Immature natural killer cell (primary cell): ENCODE measurements at regions not wholly inside any gene's neighbourhood (a gene's known extent, or its start where the extent isn't known, plus 50 kb on each side); places are given as distances from the start of the nearest gene placed in this dataset.

ENCODE experiments used
- DNase-seq, 3 donors: peaks; one replicate each; pipeline ENCODE4 v3.0.0; 2022; ENCODE audit warnings: mixed read lengths in 1 of 3
- H3K27ac Mint-ChIP-seq, 6 donors: one replicate each; pipeline ENCODE4 v1.8.0; 2020; ENCODE audit warnings: mixed read lengths in 6 of 6, mild to moderate bottlenecking in 5 of 6, inconsistent platforms in 4 of 6, moderate library complexity in 3 of 6
- H3K27me3 Mint-ChIP-seq, 3 donors: one replicate each; pipeline ENCODE4 v1.8.0; 2020 to 2021; ENCODE audit warnings: low read depth in 3 of 3, mild to moderate bottlenecking in 3 of 3, mixed read lengths in 3 of 3, moderate library complexity in 3 of 3, inconsistent platforms in 1 of 3
- H3K36me3 Mint-ChIP-seq, 3 donors: one replicate each; pipeline ENCODE4 v1.8.0; 2020; ENCODE audit warnings: mixed read lengths in 3 of 3, inconsistent platforms in 2 of 3, mild to moderate bottlenecking in 2 of 3
- H3K4me1 Mint-ChIP-seq, 2 donors: one replicate each; pipeline ENCODE4 v1.8.0; 2020; ENCODE audit warnings: inconsistent platforms in 2 of 2, mild to moderate bottlenecking in 2 of 2, mixed read lengths in 2 of 2, moderate library complexity in 1 of 2
- H3K4me3 Mint-ChIP-seq, 5 donors: one replicate each; pipeline ENCODE4 v1.8.0; 2020; ENCODE audit warnings: mild to moderate bottlenecking in 5 of 5, mixed read lengths in 5 of 5, inconsistent platforms in 3 of 5, moderate library complexity in 3 of 5
- H3K9me3 Mint-ChIP-seq, 6 donors: one replicate each; pipeline ENCODE4 v1.8.0; 2020; ENCODE audit warnings: mild to moderate bottlenecking in 6 of 6, mixed read lengths in 6 of 6, inconsistent platforms in 4 of 6, moderate library complexity in 3 of 6

DNA sequence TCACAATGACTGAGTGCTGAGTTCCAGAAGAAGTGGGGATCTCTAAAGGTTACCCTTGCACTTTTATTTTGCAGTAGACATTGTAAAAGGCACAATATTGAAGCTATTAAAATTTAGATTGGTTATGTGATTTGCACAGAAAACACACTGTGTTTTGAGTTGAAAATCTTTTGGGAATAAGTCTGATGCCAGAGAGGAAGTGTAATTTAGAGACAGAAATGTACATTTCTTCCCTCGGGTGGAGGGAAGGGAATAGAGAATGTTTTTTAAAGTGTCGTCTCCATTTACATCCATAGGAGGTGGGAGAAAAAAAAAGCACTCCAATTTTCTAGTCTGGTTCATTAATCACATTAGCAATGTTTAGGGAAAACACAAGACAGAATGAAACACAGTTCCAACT, 465.8 kb downstream of the OLFM4 start:
- DNase-seq: no peak
- H3K4me1 Mint-ChIP-seq: no peaks in the 10 kb centered on the region
- peaks cover 6 to 21% (median 12%) of the 10 kb centered on the region in 6 donors for H3K9me3 Mint-ChIP-seq
- H3K36me3 Mint-ChIP-seq: peaks cover 0 to 3% (median 0%) of the 10 kb centered on the region in 3 donors
- no peak overlapping the region for H3K27ac Mint-ChIP-seq
- H3K4me3 Mint-ChIP-seq: no peak overlapping the region
- H3K27me3 Mint-ChIP-seq: no peaks in the 10 kb centered on the region

DNA sequence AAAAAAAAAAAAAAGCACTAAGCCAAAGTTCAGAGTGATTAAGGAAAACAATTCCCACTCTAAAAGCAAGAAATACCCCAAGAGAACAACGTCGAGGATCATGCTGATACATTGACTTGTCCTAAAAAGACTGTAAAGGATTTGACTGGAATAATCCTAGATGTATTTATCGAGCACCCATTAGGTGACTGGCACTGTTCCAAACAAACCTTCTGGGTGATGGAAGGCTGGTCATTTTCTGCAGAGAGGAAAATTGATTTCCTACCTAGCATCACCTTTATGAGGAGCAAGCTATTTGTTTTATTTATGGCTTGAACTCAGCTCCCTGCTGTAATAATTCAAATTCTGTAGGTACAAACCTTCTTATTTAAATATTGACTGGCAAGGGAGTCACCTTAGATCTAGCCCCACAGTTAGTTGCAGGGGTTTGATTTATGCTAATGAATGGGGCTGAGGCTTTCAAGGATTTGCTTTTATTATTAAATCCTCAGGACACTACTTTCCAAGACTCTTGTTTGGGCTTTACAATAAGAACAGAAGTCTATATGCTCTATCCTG, 471.0 kb downstream of the OLFM4 start:
- Mint-ChIP-seq H3K9me3 (peaks cover 7 to 36% (median 19%) of the 10 kb centered on the region in 6 donors), H3K36me3 (peaks cover 0 to 3% (median 0%) of the 10 kb centered on the region in 3 donors)

DNA sequence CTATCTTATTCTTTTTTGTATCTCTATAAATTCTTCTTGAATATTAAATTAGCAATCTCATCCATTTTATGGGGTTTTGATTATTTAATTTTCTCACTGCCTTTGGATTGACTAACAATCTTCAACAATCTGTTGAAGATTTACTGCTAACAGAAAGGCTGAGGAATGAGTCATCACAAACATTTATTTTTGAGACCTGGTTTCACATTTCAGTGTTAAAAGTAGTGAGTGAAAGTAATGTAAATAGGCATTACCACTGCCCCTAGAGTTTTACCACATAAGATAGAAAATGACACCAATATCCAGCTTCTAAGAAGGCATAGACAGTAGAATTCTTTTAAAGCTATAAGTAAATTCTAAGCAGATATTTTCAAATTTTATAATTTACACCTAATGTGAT, 472.8 kb downstream of the OLFM4 start:
- no peaks in the 10 kb centered on the region for H3K4me1 Mint-ChIP-seq
- H3K4me3 Mint-ChIP-seq: no peak overlapping the region
- peaks cover 0 to 3% (median 0%) of the 10 kb centered on the region in 3 donors for H3K27me3 Mint-ChIP-seq
- DNase-seq: no peak
- H3K36me3 Mint-ChIP-seq: no peaks in the 10 kb centered on the region
- peaks cover 9 to 30% (median 17%) of the 10 kb centered on the region in 6 donors for H3K9me3 Mint-ChIP-seq
- no peak overlapping the region for H3K27ac Mint-ChIP-seq

More for the DNA sequence above, 471.0 kb downstream of the OLFM4 start:
- no peak for DNase-seq
- peaks cover 0 to 3% (median 0%) of the 10 kb centered on the region in 3 donors for H3K27me3 Mint-ChIP-seq
- H3K4me3 Mint-ChIP-seq: no peak overlapping the region
- no peak overlapping the region for H3K27ac Mint-ChIP-seq
- no peaks in the 10 kb centered on the region for H3K4me1 Mint-ChIP-seq

DNA sequence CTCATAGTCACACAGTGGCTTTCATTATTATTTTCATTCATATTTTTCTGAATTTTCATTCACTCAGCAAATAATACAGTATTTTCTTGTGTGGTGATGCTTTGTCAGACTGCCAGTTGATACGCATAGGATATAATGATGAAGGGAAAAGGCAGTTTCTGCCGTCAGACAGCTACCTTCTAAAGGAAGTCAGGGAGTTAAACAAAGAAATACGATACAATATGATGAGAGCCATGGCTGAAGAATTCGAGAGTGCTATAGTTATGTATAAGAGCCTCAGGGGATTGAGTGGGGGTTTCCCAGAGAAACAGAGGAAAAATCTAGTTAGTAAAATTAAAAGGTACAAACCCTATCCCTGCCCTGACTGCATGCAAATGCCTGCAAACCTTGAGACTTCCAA, 479.1 kb downstream of the OLFM4 start:
- Mint-ChIP-seq H3K9me3 (peaks cover 7 to 44% (median 14%) of the 10 kb centered on the region in 6 donors), H3K4me3 (no peak overlapping the region), H3K36me3 (no peaks in the 10 kb centered on the region), H3K27ac (no peak overlapping the region), H3K27me3 (no peaks in the 10 kb centered on the region), H3K4me1 (no peaks in the 10 kb centered on the region)
- no peak for DNase-seq

DNA sequence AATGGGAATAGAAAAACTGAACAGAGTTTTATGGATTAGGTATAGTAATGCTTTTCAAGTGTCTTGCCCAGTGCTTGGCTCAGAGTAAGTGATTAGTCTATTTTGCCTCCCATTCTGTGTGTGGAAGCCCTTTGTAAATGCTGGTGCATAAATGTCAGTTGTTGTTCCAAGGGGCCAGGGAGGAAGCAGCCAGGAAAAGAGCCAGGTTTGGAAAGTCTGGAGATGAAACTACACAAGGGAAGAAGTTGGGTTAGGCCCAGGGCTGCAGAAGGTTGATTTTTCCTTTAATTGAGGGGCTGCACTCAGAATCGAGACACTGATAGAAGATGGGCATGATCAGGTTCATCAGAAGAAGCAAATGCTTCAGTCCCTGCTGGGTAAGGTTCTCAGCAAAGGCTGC, 484.0 kb downstream of the OLFM4 start:
- Mint-ChIP-seq H3K36me3 (no peaks in the 10 kb centered on the region), H3K27ac (no peak overlapping the region), H3K9me3 (peaks cover 4 to 40% (median 10%) of the 10 kb centered on the region in 6 donors), H3K27me3 (no peaks in the 10 kb centered on the region), H3K4me3 (no peak overlapping the region), H3K4me1 (no peaks in the 10 kb centered on the region)
- no peak for DNase-seq

DNA sequence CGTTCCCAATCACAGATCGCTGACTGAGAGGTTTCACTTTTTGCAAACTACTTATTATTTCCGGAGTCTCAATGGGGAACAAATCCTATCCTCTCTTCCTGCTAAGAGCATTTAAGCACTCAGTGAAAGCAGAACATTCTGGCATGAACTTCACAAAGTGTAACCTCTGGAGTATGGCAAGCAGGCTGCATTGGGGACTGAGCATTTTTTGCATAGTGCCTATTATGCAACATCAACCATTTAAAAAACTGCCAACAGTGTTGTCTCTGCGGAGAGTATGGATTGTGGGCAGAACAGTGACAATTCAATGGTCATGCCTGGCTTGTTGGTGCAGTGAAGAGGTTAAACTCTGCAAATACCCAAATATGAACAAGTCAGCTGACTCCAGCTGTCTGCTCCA, 484.6 kb downstream of the OLFM4 start:
- H3K4me1 Mint-ChIP-seq: no peaks in the 10 kb centered on the region
- H3K4me3 Mint-ChIP-seq: no peak overlapping the region
- H3K36me3 Mint-ChIP-seq: no peaks in the 10 kb centered on the region
- H3K9me3 Mint-ChIP-seq: peaks cover 4 to 34% (median 11%) of the 10 kb centered on the region in 6 donors
- DNase-seq: no peak
- H3K27me3 Mint-ChIP-seq: no peaks in the 10 kb centered on the region
- H3K27ac Mint-ChIP-seq: no peak overlapping the region

DNA sequence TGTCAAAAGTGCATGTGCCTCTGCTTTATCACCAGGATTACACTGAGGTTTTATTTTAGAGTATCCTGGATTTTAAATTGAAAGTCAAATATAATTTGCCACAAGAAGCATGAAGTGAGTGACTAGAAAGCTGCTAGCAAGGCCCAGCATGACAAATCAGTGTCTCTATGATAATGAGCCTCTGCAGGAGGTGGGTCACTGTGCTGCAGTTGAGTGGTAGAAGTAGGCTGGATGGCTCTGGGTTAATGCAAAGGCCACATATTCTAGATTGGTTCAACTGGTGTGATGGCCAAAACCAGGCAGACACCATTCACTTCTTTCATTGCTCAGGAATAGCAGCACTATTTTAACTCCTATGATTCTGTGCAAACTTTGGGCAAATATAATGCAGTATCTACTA, 491.5 kb downstream of the OLFM4 start:
- Mint-ChIP-seq H3K4me3 (no peak overlapping the region), H3K36me3 (no peaks in the 10 kb centered on the region), H3K9me3 (peaks cover 7 to 20% (median 11%) of the 10 kb centered on the region in 6 donors), H3K27ac (no peak overlapping the region), H3K27me3 (no peaks in the 10 kb centered on the region), H3K4me1 (no peaks in the 10 kb centered on the region)
- DNase-seq: no peak

DNA sequence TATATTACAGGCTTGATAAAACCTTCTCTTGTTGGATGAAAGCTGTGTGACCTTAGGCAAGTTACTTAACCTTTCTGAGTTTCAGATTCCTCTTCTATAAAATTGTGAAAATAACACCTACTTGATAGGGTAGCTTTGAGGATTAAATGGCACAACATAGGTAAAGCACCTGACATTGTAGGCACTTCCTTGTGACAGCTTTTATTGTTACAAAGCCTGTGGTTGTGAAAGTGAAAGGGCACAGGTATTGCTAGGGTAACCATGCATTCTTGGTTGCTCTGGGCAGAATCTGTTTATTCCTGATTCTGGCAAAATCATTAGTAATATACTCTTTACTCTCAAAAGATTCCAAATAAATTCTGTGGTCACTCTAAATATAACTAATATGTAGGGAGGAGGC, 493.4 kb downstream of the OLFM4 start:
- peaks cover 5 to 19% (median 7%) of the 10 kb centered on the region in 6 donors for H3K9me3 Mint-ChIP-seq
- DNase-seq: no peak

DNA sequence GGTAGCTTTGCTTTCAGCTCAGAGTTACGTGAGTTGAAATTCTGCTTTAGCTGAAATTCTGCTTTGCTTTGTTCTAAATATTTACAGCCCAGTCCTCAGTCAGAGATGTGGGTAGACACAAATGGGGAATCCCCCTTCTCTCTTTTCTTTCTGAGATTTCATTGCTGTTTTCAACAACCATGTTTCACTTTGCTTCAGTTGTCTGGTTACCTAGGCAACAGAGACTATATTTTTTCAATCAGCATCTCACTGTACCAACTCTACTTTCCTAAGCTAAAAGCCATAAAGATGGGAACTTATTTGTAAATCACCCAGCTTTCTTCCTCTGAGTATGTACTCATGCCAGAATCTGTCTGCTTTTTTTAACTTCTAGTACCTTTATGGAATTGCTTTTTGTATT, 509.0 kb downstream of the OLFM4 start:
- no peaks in the 10 kb centered on the region for H3K4me1 Mint-ChIP-seq

More for the DNA sequence above, 493.4 kb downstream of the OLFM4 start:
- Mint-ChIP-seq H3K36me3 (no peaks in the 10 kb centered on the region), H3K27me3 (no peaks in the 10 kb centered on the region), H3K27ac (no peak overlapping the region), H3K4me3 (no peak overlapping the region), H3K4me1 (no peaks in the 10 kb centered on the region)

DNA sequence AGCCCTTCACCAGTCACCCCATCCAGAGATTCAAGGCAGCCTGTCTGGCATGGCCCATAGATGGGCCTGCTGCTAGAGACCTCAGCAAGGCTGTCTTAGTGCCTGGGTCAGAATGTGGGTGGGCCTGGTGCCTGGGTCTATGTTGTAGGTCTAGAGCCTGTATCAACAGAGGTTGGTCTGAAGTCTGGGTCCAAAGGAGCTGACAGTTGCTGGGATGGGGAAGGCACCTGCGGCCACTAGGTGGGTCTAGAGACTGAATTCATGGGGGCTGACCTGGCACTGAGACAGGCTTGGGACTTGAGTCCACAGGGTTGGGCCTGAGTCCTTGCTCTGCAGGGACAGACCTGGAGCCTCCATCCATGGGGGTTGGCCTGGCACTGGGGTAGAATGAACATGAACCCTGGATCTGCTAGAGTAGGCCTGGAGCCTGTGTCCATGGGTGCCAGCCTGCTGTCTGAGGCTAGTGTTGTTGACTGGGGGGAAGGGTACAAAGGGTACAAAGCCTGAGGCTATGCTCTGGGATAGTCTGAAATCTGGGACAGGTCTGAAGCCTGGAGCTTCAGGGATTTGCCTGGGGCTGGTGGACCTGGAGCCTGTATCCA, 516.8 kb downstream of the OLFM4 start:
- Mint-ChIP-seq H3K27ac (no peak overlapping the region), H3K4me1 (no peaks in the 10 kb centered on the region), H3K4me3 (no peak overlapping the region), H3K9me3 (peaks cover 7 to 75% (median 13%) of the 10 kb centered on the region in 6 donors), H3K27me3 (no peaks in the 10 kb centered on the region), H3K36me3 (no peaks in the 10 kb centered on the region)
- DNase-seq: no peak

More for the DNA sequence above, 509.0 kb downstream of the OLFM4 start:
- H3K27ac Mint-ChIP-seq: no peak overlapping the region
- DNase-seq: no peak
- H3K36me3 Mint-ChIP-seq: no peaks in the 10 kb centered on the region
- no peaks in the 10 kb centered on the region for H3K27me3 Mint-ChIP-seq
- peaks cover 5 to 32% (median 19%) of the 10 kb centered on the region in 6 donors for H3K9me3 Mint-ChIP-seq
- H3K4me3 Mint-ChIP-seq: no peak overlapping the region

DNA sequence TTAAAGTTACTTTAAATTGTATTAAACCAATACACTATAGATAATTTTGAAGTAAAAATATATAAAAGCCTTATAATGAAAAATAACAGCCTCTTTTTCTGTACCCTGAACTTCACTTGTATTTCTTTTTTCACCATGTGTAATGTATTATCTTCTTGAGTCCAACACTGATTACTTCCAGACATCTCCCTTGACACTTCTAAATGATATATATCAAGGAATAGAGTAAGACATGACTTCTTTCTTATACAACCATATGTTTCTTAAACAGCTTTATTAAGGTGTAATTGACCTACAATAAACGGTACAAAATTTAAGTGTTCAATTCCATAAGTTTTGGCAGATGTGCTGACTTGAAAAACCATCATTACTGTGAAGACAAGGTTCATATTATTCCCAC, 531.9 kb downstream of the OLFM4 start:
- H3K27ac Mint-ChIP-seq: no peak overlapping the region
- H3K4me3 Mint-ChIP-seq: no peak overlapping the region
- DNase-seq: no peak
- no peaks in the 10 kb centered on the region for H3K4me1 Mint-ChIP-seq
- peaks cover 12 to 40% (median 18%) of the 10 kb centered on the region in 6 donors for H3K9me3 Mint-ChIP-seq
- peaks cover 0 to 2% (median 0%) of the 10 kb centered on the region in 3 donors for H3K27me3 Mint-ChIP-seq
- H3K36me3 Mint-ChIP-seq: no peaks in the 10 kb centered on the region

DNA sequence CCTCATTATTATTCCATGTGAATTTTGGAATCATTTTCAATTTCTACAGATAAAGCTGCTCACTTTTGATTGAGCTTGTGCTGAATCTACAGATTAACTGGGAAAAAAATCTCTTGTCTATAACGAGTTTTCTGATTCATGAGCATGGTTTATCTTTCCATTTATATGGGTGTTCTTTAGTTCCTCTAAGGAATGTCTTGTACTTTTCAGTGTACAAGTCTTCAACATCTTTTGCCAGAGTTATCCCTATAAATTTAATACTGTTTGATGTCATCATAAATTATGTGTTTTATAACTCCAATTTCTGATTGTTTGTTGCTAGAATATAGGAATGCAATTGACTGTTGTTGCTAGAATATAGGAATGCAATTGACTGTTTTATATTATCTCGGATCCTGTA, 533.8 kb downstream of the OLFM4 start:
- Mint-ChIP-seq H3K4me3 (no peak overlapping the region), H3K4me1 (no peaks in the 10 kb centered on the region), H3K9me3 (peaks cover 12 to 30% (median 15%) of the 10 kb centered on the region in 6 donors), H3K27me3 (peaks cover 0 to 2% (median 0%) of the 10 kb centered on the region in 3 donors), H3K36me3 (no peaks in the 10 kb centered on the region), H3K27ac (no peak overlapping the region)
- DNase-seq: no peak

DNA sequence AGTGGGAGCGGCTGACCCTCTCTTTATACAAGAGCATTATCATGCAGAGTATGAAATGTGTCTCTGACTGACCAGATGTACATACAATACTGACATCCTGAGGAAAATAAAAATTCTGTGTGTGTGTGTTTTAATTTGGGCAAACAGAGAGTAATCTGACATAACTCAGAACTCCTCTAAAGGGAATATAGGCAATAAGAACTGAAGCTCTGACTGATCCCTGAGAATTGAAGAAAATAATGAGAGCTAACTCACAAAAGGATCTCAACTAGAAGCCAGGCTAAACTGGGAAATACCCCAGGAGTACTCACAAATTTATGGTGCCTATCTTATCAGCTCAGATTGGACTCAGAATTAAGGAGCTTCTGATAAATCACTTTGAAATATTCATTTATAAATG, 539.9 kb downstream of the OLFM4 start:
- H3K4me3 Mint-ChIP-seq: no peak overlapping the region
- DNase-seq: no peak
- H3K36me3 Mint-ChIP-seq: no peaks in the 10 kb centered on the region
- peaks cover 0 to 4% (median 0%) of the 10 kb centered on the region in 3 donors for H3K27me3 Mint-ChIP-seq
- no peaks in the 10 kb centered on the region for H3K4me1 Mint-ChIP-seq
- no peak overlapping the region for H3K27ac Mint-ChIP-seq
- peaks cover 11 to 48% (median 20%) of the 10 kb centered on the region in 6 donors for H3K9me3 Mint-ChIP-seq

DNA sequence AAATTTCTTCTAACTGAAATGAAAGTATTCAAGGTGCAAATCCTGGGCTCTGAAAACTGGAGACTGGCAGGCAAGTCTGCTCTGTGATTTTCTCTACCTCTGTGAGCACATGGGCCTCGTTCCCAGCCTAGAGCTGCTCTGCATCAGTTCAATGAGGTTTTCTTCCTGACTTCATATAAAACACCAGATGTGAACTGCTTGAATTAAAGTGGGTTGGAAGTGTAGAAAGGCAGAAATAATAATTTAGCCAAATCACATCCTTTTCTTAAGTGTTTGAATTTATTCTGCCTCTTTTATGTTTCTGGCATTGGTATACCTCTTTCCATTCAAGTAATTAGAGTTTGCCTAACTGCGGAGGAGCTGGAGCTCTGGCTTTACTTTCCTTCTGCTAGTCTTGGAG, 540.8 kb downstream of the OLFM4 start:
- peaks cover 0 to 2% (median 0%) of the 10 kb centered on the region in 3 donors for H3K27me3 Mint-ChIP-seq
- no peak for DNase-seq
- no peak overlapping the region for H3K27ac Mint-ChIP-seq
- no peak overlapping the region for H3K4me3 Mint-ChIP-seq
- peaks cover 9 to 44% (median 21%) of the 10 kb centered on the region in 6 donors for H3K9me3 Mint-ChIP-seq
- no peaks in the 10 kb centered on the region for H3K4me1 Mint-ChIP-seq
- no peaks in the 10 kb centered on the region for H3K36me3 Mint-ChIP-seq

DNA sequence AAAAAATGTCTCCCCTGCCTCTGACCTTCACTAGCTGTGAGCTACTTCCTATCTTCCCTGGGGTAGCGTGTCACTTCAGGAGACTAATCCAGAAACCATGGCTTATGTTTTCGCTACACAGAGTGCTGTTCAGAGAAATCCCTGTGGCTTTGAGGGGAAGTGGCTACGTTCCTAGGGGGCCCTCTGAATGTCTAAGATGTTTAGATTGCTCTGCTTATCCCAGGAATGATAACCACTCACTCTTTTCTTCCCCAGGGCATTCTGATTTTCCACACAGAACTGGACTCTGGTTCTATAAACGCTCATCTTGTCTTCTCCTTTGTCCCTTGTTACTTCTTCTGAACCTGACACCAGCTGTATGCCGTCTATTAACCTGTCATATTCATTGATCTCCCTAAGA, 572.5 kb downstream of the OLFM4 start:
- Mint-ChIP-seq H3K36me3 (no peaks in the 10 kb centered on the region), H3K27me3 (no peaks in the 10 kb centered on the region), H3K4me1 (no peaks in the 10 kb centered on the region), H3K4me3 (no peak overlapping the region), H3K27ac (no peak overlapping the region), H3K9me3 (peaks cover 6 to 36% (median 16%) of the 10 kb centered on the region in 6 donors)
- no peak for DNase-seq
